K562 (cell line): ENCODE measurements at regions not wholly inside any gene's neighbourhood (a gene's known extent, or its start where the extent isn't known, plus 50 kb on each side); places are given as distances from the start of the nearest gene placed in this dataset.

Experiments
- ATAC-seq: fragments of 200-7000 bp; cut with Tn5 transposase; 3 replicates; pipeline ENCODE4 v1.9.1; 2020; ENCODE audit warnings: moderate library complexity
- BruUV-seq: library from RNA; stranded (reverse); fragments of 400-500 nt; replicated peaks from 2 replicates; lab custom pipeline; 2021; lab: Mats Ljungman, UMichigan
- CTCF ChIA-PET: fragments of 300-600 bp; formaldehyde crosslinking; extraction: SDS; loops from one replicate; lab custom pipeline; 2021; ENCODE audit warnings: low intra/inter-chr PET ratio; lab: Yijun Ruan, JAX
- POLR2A ChIA-PET: fragments of 300-600, 350-650 bp; sonication (Branson Sonifier 250); formaldehyde crosslinking; extraction: SDS; loops from one replicate; lab custom pipeline; 2021; ENCODE audit warnings: antibody characterized with exemption, inconsistent platforms; lab: Yijun Ruan, JAX
- DNase-seq, 4 experiments: peaks; one replicate each; pipeline versions ENCODE4 v3.0.0 to v3.0.0-alpha.2; 2011 to 2018; ENCODE audit warnings: low spot score in 3 of 4, mixed read lengths in 3 of 4; ENCODE audit errors: extremely low read depth in 1 of 4
- FAIRE-seq: peaks from 2 replicates; lab custom pipeline; 2011; peaks lifted over from hg19 to GRCh38; lab: Jason Lieb, UNC
- H2AFZ ChIP-seq: 2 replicates; pipeline ENCODE4 v1.6.0; 2011; ENCODE audit warnings: low read depth, low read length, control low read depth, inconsistent platforms
- H3K27ac ChIP-seq: fragments of 200-600 bp; 3 replicates; pipeline ENCODE4 v1.8.0; 2011; ENCODE audit warnings: low read depth, mild to moderate bottlenecking, control low read depth, inconsistent platforms, low read length, moderate library complexity, mixed read lengths; ENCODE audit errors: extremely low read depth
- H3K27me3 ChIP-seq, 2 experiments: fragments of 300-600 bp in 1 of 2; 2 replicates in 1 of 2; 3 replicates in 1 of 2; pipeline versions ENCODE4 v1.6.0 to v1.8.0; 2011; ENCODE audit warnings: inconsistent platforms in 2 of 2, low read length in 2 of 2, mild to moderate bottlenecking in 1 of 2, mixed read lengths in 1 of 2, moderate library complexity in 1 of 2; ENCODE audit not compliant: control insufficient read depth in 2 of 2, insufficient read depth in 2 of 2
- H3K36me3 ChIP-seq: fragments of 300-600 bp; 3 replicates; pipeline ENCODE4 v1.8.0; 2011; ENCODE audit warnings: mild to moderate bottlenecking, low read length, inconsistent platforms; ENCODE audit not compliant: control insufficient read depth, insufficient read depth
- H3K4me1 ChIP-seq, 2 experiments: fragments of 200-600 bp in 1 of 2; replicated peaks in 1 of 2; 2 replicates in 1 of 2; 3 replicates in 1 of 2; pipeline versions ENCODE4 v1.5.1 to v1.8.0; 2011; ENCODE audit warnings: inconsistent platforms in 2 of 2, low read length in 2 of 2, mild to moderate bottlenecking in 1 of 2, mixed read lengths in 1 of 2, moderate library complexity in 1 of 2; ENCODE audit not compliant: control insufficient read depth in 2 of 2, insufficient read depth in 2 of 2
- H3K4me2 ChIP-seq: 2 replicates; pipeline ENCODE4 v1.6.1; 2011; ENCODE audit warnings: low read length, control low read depth, inconsistent platforms, mixed read lengths; ENCODE audit not compliant: insufficient read depth
- H3K4me3 ChIP-seq: fragments of 200-600 bp; sonication (generic), shearing (Covaris generic); 2 replicates; pipeline ENCODE4 v1.5.1; 2016; ENCODE audit warnings: control low read depth, inconsistent platforms
- H3K79me2 ChIP-seq: fragments of 200-600 bp; 3 replicates; pipeline ENCODE4 v1.8.0; 2011; ENCODE audit warnings: low read length, inconsistent platforms; ENCODE audit not compliant: control insufficient read depth, insufficient read depth
- H3K9ac ChIP-seq, 2 experiments: 2 replicates each; pipeline versions ENCODE4 v1.6.0 to v1.6.1; 2011; ENCODE audit warnings: low read depth in 2 of 2, low read length in 2 of 2, control low read depth in 1 of 2, inconsistent platforms in 1 of 2, mild to moderate bottlenecking in 1 of 2, mixed read lengths in 1 of 2; ENCODE audit not compliant: insufficient read depth in 1 of 2
- H3K9me1 ChIP-seq: one replicate; pipeline ENCODE4 v1.6.0; 2011; ENCODE audit warnings: inconsistent platforms, mild to moderate bottlenecking, low read length, moderate library complexity; ENCODE audit not compliant: control insufficient read depth, insufficient read depth
- H3K9me3 ChIP-seq: replicated peaks from 2 replicates; pipeline ENCODE4 v1.5.1; 2011; ENCODE audit warnings: low read depth, low read length, inconsistent platforms; ENCODE audit not compliant: control insufficient read depth, insufficient read depth
- H4K20me1 ChIP-seq: replicated peaks from 2 replicates; pipeline ENCODE4 v1.6.1; 2011; ENCODE audit warnings: low read length, inconsistent platforms, mixed read lengths; ENCODE audit not compliant: control insufficient read depth, insufficient read depth
- POLR2AphosphoS5 ChIP-seq: IDR thresholded peaks from 2 replicates; pipeline ENCODE4 v1.6.1; 2011; ENCODE audit warnings: mild to moderate bottlenecking, low read depth, low read length, moderate library complexity; ENCODE audit not compliant: control insufficient read depth, insufficient read depth
- WGBS: fragments of 100-300 bp; shearing (Covaris generic); methylation state at CpG from one replicate; pipeline ENCODE4 v1.1.6; 2016; ENCODE audit warnings: low coverage, mixed read lengths; ENCODE audit not compliant: insufficient coverage; ENCODE audit errors: missing lambda C conversion rate; 5-methylcytosine and 5-hydroxymethylcytosine counted together
- in situ Hi-C: fragments of 300-500 bp; cut with MboI; formaldehyde crosslinking; loops from 4 replicates; pipeline ENCODE4 v1.15.0; 2018; ENCODE audit warnings: inconsistent platforms, mixed read lengths
- intact Hi-C: fragments of 100-400 bp; cut with micrococcal nuclease; formaldehyde crosslinking; loops from 2 replicates; pipeline ENCODE4 v1.14.2; 2022
- TF ChIP-seq, protein P1 (sequence below): fragments of 250-450 bp; sonication (Bioruptor Pico); IDR thresholded peaks from 2 replicates; pipeline ENCODE4 v1.9.0; 2021; ENCODE audit warnings: mild to moderate bottlenecking, inconsistent platforms

DNA sequence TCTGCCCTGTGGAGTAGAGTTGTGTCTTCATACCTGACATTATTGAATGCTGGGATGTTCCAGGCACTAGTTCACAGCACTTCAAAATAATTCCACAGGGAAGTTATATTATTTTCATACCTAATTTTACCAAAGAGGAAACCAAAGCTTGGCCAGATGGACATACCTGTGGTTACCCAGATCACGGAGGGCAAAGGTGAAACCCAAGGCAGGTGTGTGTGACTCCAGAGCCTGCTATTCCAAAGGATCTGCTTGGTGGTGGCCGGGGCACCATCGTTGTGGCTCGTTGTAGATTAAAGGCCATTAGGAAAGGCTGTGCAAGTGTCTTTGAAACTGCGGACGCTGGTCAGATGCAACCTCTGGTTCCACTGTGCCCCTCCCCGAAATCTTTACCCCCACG lies 108.6 kb downstream of the ZBTB18 start:
- intact Hi-C loops, result loop anchor here (5.0 kb wide), 1 partner anchor 113 kb away; no protein-coding TSS in a partner anchor
- Histone ChIP-seq H2AFZ (no peak overlapping the region), H3K4me3 (no peak overlapping the region), H3K4me2 (no peak overlapping the region)
- ATAC-seq (no peak), DNase-seq (no peak)
- WGBS, result 0% methylated on average over 8 of the region's 8 CpGs
- TF ChIP-seq, protein P1, sequence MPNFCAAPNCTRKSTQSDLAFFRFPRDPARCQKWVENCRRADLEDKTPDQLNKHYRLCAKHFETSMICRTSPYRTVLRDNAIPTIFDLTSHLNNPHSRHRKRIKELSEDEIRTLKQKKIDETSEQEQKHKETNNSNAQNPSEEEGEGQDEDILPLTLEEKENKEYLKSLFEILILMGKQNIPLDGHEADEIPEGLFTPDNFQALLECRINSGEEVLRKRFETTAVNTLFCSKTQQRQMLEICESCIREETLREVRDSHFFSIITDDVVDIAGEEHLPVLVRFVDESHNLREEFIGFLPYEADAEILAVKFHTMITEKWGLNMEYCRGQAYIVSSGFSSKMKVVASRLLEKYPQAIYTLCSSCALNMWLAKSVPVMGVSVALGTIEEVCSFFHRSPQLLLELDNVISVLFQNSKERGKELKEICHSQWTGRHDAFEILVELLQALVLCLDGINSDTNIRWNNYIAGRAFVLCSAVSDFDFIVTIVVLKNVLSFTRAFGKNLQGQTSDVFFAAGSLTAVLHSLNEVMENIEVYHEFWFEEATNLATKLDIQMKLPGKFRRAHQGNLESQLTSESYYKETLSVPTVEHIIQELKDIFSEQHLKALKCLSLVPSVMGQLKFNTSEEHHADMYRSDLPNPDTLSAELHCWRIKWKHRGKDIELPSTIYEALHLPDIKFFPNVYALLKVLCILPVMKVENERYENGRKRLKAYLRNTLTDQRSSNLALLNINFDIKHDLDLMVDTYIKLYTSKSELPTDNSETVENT (CRISPR knock-in tag), result no peak
- no peak for TF ChIP-seq POLR2AphosphoS5
- TF ChIP-seq, all 486 proteins: peak for 0
- H3K9ac ChIP-seq, result no peak overlapping the region
- no TSS peak for BruUV-seq
- H3K27ac ChIP-seq, result no peak overlapping the region
- H4K20me1 ChIP-seq, result no peaks in the 10 kb centered on the region
- H3K9me3 ChIP-seq, result no peaks in the 10 kb centered on the region
- H3K9me1 ChIP-seq, result no peaks in the 10 kb centered on the region
- ChIA-PET POLR2A (no interaction called here), CTCF (no interaction called here)
- FAIRE-seq, result no peak
- no peaks in the 10 kb centered on the region for H3K79me2 ChIP-seq
- peaks cover 14 to 19% of the 10 kb centered on the region in 2 experiments for H3K27me3 ChIP-seq
- no peaks in the 10 kb centered on the region for H3K36me3 ChIP-seq
- in situ Hi-C loops, result no loop called here
- H3K4me1 ChIP-seq, result peaks cover 0 to 6% of the 10 kb centered on the region in 2 experiments; a peak in 1 of 5 replicates
